ENCODE measurements at regions not wholly inside any gene's neighbourhood (a gene's known extent, or its start where the extent isn't known, plus 50 kb on each side); places are given as distances from the start of the nearest gene placed in this dataset.

GRCh38 chr17:72365857-72366414 lies 245.1 kb downstream of the SOX9 start:
- no peak overlapping the region for H3K4me3 ChIP-seq (ENCODE audit: low read depth, low read length)
- no peak for TF ChIP-seq CTCF (IDR thresholded peaks at IDR 0.05; ENCODE audit: borderline replicate concordance, insufficient read depth, low read depth, low read length)

GRCh38 chr17:72366626-72367025 lies 245.8 kb downstream of the SOX9 start:
- TF ChIP-seq CTCF (IDR thresholded peaks at IDR 0.05; ENCODE audit: borderline replicate concordance, insufficient read depth, low read depth, low read length), result no peak
- no peak overlapping the region for H3K4me3 ChIP-seq (ENCODE audit: low read depth, low read length)

GRCh38 chr17:72368191-72368590 lies 247.4 kb downstream of the SOX9 start:
- no peak overlapping the region for H3K4me3 ChIP-seq (ENCODE audit: low read depth, low read length)
- no peak for TF ChIP-seq CTCF (IDR thresholded peaks at IDR 0.05; ENCODE audit: borderline replicate concordance, insufficient read depth, low read depth, low read length)

- no peak overlapping the region for H3K4me3 ChIP-seq (ENCODE audit: low read depth, low read length)
- no peak for TF ChIP-seq CTCF (IDR thresholded peaks at IDR 0.05; ENCODE audit: borderline replicate concordance, insufficient read depth, low read depth, low read length)
Measured at GRCh38 chr17:72369366-72369765, 248.5 kb downstream of the SOX9 start.

- TF ChIP-seq CTCF (IDR thresholded peaks at IDR 0.05; ENCODE audit: borderline replicate concordance, insufficient read depth, low read depth, low read length), result no peak
- H3K4me3 ChIP-seq (ENCODE audit: low read depth, low read length), result no peak overlapping the region
Measured at GRCh38 chr17:72370819-72371218, 250.0 kb downstream of the SOX9 start.

- no peak overlapping the region for H3K4me3 ChIP-seq (ENCODE audit: low read depth, low read length)
Measured at GRCh38 chr17:72372185-72372584, 251.4 kb downstream of the SOX9 start.

More at GRCh38 chr17:72372185-72372584, 251.4 kb downstream of the SOX9 start:
- TF ChIP-seq CTCF (IDR thresholded peaks at IDR 0.05; ENCODE audit: borderline replicate concordance, insufficient read depth, low read depth, low read length), result no peak
